ENCODE measurements at regions not wholly inside any gene's neighbourhood (a gene's known extent, or its start where the extent isn't known, plus 50 kb on each side); places are given as distances from the start of the nearest gene placed in this dataset.

DNA sequence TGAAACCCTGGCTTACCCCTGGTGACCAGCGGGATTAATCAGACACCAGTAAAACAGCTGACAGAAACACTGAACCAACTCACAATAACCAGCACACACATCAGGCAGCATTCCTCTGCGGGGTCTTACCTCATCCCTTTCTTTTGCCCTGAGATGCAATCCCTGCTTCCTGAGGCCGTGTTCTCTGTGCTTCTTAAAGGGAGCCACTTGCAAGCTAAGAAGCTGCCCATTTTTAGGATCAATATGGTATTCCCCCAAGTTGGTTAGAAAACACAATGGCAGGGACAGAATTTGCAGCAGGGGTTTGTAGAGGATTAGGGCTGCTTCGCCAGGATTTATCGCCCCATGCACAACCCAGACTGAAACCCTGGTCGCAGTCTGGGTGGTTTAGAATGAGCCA, 74.7 kb upstream of the OLIG2 start:
- peaks cover 0 to 55% (median 42%) of the 10 kb centered on the region in 7 donors for H3K27me3 ChIP-seq
- no peak overlapping the region for H3K27ac ChIP-seq
- no peak for ATAC-seq
- H3K4me3 ChIP-seq = no peak overlapping the region
- no peak for DNase-seq
- no peaks in the 10 kb centered on the region for H3K4me1 ChIP-seq
- H3K36me3 ChIP-seq = no peaks in the 10 kb centered on the region
- WGBS, 2 donors = 51 to 59% methylated on average over 6 of the region's 6 CpGs
- intact Hi-C loops (cut with DNase I) = no loop called here
- peaks cover 0 to 5% (median 0%) of the 10 kb centered on the region in 11 donors for H3K9me3 ChIP-seq
- TF ChIP-seq, protein P1, sequence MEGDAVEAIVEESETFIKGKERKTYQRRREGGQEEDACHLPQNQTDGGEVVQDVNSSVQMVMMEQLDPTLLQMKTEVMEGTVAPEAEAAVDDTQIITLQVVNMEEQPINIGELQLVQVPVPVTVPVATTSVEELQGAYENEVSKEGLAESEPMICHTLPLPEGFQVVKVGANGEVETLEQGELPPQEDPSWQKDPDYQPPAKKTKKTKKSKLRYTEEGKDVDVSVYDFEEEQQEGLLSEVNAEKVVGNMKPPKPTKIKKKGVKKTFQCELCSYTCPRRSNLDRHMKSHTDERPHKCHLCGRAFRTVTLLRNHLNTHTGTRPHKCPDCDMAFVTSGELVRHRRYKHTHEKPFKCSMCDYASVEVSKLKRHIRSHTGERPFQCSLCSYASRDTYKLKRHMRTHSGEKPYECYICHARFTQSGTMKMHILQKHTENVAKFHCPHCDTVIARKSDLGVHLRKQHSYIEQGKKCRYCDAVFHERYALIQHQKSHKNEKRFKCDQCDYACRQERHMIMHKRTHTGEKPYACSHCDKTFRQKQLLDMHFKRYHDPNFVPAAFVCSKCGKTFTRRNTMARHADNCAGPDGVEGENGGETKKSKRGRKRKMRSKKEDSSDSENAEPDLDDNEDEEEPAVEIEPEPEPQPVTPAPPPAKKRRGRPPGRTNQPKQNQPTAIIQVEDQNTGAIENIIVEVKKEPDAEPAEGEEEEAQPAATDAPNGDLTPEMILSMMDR (IDR thresholded peaks at IDR 0.05) = no peak

- H3K27me3 ChIP-seq = peaks cover 0 to 84% (median 65%) of the 10 kb centered on the region in 7 donors
- H3K4me3 ChIP-seq = no peak overlapping the region
- H3K36me3 ChIP-seq = no peaks in the 10 kb centered on the region
- intact Hi-C loops (cut with DNase I) = no loop called here
- H3K4me1 ChIP-seq = no peaks in the 10 kb centered on the region
- ATAC-seq = no peak
- H3K27ac ChIP-seq = no peak overlapping the region
- TF ChIP-seq, protein P1 (IDR thresholded peaks at IDR 0.05) = no peak
- no peak for DNase-seq
- H3K9me3 ChIP-seq = no peaks in the 10 kb centered on the region
- WGBS, 2 donors = 48 to 57% methylated on average over 7 of the region's 7 CpGs
Measured at GRCh38 chr21:32954353-32954752, 71.4 kb upstream of the OLIG2 start.

- TF ChIP-seq, protein P1 (IDR thresholded peaks at IDR 0.05) = no peak
- no peaks in the 10 kb centered on the region for H3K4me1 ChIP-seq
- intact Hi-C loops (cut with DNase I) = no loop called here
- WGBS, 2 donors = 64 to 68% methylated on average over 20 of the region's 20 CpGs
- H3K27me3 ChIP-seq = peaks cover 0 to 90% (median 74%) of the 10 kb centered on the region in 7 donors
- H3K9me3 ChIP-seq = no peaks in the 10 kb centered on the region
- H3K27ac ChIP-seq = no peak overlapping the region
- no peak for ATAC-seq
- DNase-seq = no peak
- H3K4me3 ChIP-seq = no peak overlapping the region
- H3K36me3 ChIP-seq = no peaks in the 10 kb centered on the region
Measured at GRCh38 chr21:32955311-32956060, 70.2 kb upstream of the OLIG2 start.

GRCh38 chr21:32956061-32956656, 69.6 kb upstream of the OLIG2 start:
- 51 to 53% methylated on average over 10 of the region's 10 CpGs for WGBS, 2 donors

More at GRCh38 chr21:32956061-32956656, 69.6 kb upstream of the OLIG2 start:
- TF ChIP-seq, protein P1 (IDR thresholded peaks at IDR 0.05) = no peak
- H3K36me3 ChIP-seq = no peaks in the 10 kb centered on the region
- H3K4me3 ChIP-seq = no peak overlapping the region
- no peaks in the 10 kb centered on the region for H3K9me3 ChIP-seq
- H3K27me3 ChIP-seq = peaks cover 0 to 92% (median 79%) of the 10 kb centered on the region in 7 donors
- DNase-seq (no peak), ATAC-seq (no peak)
- intact Hi-C loops (cut with DNase I) = no loop called here
- no peak overlapping the region for H3K27ac ChIP-seq
- H3K4me1 ChIP-seq = no peaks in the 10 kb centered on the region

Data from heart right ventricle (tissue), 16 donors.